Uterus (tissue), 3 donors: ENCODE measurements at regions not wholly inside any gene's neighbourhood (a gene's known extent, or its start where the extent isn't known, plus 50 kb on each side); places are given as distances from the start of the nearest gene placed in this dataset.

ENCODE experiments used
- DNase-seq, 2 donors: peaks; one replicate each; pipeline ENCODE4 v3.0.0-alpha.2; 2019 to 2020
- H3K27ac ChIP-seq, 2 donors: fragments of 200-600 bp; sonication (generic); 1 replicate in 1 of 2; 2 replicates in 1 of 2; pipeline ENCODE4 v1.5.1; 2016 to 2018
- H3K27me3 ChIP-seq, 2 donors: fragments of 200-600 bp; sonication (generic); one replicate each; pipeline ENCODE4 v1.5.1; 2018 to 2019; ENCODE audit warnings: control low read depth in 1 of 2
- H3K36me3 ChIP-seq, 2 donors: fragments of 200-600 bp; sonication (generic); one replicate each; pipeline ENCODE4 v1.5.1; 2019; ENCODE audit warnings: control low read depth in 1 of 2
- H3K4me1 ChIP-seq, 2 donors: fragments of 200-600 bp; sonication (generic); one replicate each; pipeline ENCODE4 v1.5.1; 2018 to 2019; ENCODE audit warnings: control low read depth in 1 of 2
- H3K4me3 ChIP-seq, 2 donors: fragments of 200-600 bp; sonication (generic); 1 replicate in 1 of 2; 2 replicates in 1 of 2; pipeline ENCODE4 v1.5.1; 2018 to 2019; ENCODE audit warnings: mild to moderate bottlenecking in 1 of 2
- H3K9me3 ChIP-seq, 2 donors: fragments of 200-600 bp; sonication (generic); one replicate each; pipeline ENCODE4 v1.5.1; 2019; ENCODE audit warnings: control low read depth in 1 of 2
- POLR2A ChIP-seq, 2 donors: fragments of 450-650 bp; IDR thresholded peaks; one replicate each; pipeline ENCODE4 v1.6.1; 2016; ENCODE audit warnings: antibody characterized with exemption in 2 of 2, mild to moderate bottlenecking in 1 of 2, moderate library complexity in 1 of 2
- intact Hi-C: fragments of 100-400 bp; cut with DNase I; formaldehyde crosslinking; loops from one replicate; pipeline ENCODE4 v1.15.1; 2023; ENCODE audit warnings: low total_unique reads
- TF ChIP-seq, protein P1 (sequence below), 4 experiments: fragments of 200-600 bp in 2 of 4; fragments of 450-650 bp in 2 of 4; sonication (generic) in 2 of 4; IDR thresholded peaks; one replicate each; pipeline ENCODE4 v1.5.1; 2016 to 2019; ENCODE audit warnings: antibody characterized with exemption in 4 of 4, mild to moderate bottlenecking in 2 of 4, moderate library complexity in 1 of 4
- donor health status: DM: yes; HTN: yes; CAD: no.

DNA sequence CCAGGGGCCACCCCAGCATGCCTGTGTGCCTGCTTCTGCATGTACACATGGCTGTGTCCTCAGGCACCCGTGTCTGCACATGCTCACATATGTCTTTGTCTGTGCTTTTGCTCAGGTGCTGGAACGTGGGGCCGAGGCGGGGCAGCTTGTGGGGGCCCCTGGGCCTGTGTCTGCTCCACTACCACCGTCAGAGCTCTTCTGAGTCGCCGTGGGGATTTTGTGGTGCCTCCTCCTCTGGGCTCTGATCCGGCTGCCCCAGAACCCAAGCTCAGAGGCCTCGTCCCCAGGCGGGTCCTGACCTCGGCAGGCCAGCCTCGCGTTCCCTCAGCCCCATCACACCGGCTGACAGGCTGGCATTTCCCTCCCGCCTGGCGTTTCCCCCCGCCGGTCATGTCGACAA lies 104.6 kb upstream of the ACTRT2 start:
- intact Hi-C loops: no loop called here
- no peak for DNase-seq
- TF ChIP-seq, protein P1, sequence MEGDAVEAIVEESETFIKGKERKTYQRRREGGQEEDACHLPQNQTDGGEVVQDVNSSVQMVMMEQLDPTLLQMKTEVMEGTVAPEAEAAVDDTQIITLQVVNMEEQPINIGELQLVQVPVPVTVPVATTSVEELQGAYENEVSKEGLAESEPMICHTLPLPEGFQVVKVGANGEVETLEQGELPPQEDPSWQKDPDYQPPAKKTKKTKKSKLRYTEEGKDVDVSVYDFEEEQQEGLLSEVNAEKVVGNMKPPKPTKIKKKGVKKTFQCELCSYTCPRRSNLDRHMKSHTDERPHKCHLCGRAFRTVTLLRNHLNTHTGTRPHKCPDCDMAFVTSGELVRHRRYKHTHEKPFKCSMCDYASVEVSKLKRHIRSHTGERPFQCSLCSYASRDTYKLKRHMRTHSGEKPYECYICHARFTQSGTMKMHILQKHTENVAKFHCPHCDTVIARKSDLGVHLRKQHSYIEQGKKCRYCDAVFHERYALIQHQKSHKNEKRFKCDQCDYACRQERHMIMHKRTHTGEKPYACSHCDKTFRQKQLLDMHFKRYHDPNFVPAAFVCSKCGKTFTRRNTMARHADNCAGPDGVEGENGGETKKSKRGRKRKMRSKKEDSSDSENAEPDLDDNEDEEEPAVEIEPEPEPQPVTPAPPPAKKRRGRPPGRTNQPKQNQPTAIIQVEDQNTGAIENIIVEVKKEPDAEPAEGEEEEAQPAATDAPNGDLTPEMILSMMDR (IDR thresholded peaks at IDR 0.05): no peak
- no peak for TF ChIP-seq POLR2A (IDR thresholded peaks at IDR 0.05)
- Histone ChIP-seq H3K27ac (no peak overlapping the region), H3K36me3 (no peaks in the 10 kb centered on the region), H3K9me3 (no peaks in the 10 kb centered on the region), H3K4me1 (no peaks in the 10 kb centered on the region), H3K4me3 (no peak overlapping the region), H3K27me3 (no peaks in the 10 kb centered on the region)

DNA sequence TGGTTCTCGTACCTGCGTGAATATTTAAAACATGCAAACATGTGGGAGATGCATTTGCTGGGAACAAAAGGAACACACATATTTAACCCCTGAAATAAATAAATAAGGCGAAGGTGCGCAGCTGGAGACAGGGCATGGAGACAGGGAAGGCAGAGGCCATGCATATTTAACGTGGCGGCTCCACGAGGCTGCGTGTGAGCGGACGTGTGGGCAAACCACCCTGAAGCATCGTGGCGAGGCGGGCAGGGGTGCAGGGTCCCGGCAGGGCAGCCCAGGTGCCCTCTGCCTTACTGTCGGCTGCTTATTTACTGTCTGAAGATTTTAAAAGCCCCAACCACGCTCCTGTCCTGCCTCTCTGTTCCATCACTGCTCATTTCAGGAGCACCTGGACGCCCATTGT lies 104.0 kb upstream of the ACTRT2 start:
- TF ChIP-seq, protein P1 (IDR thresholded peaks at IDR 0.05): no peak
- intact Hi-C loops: no loop called here

DNA sequence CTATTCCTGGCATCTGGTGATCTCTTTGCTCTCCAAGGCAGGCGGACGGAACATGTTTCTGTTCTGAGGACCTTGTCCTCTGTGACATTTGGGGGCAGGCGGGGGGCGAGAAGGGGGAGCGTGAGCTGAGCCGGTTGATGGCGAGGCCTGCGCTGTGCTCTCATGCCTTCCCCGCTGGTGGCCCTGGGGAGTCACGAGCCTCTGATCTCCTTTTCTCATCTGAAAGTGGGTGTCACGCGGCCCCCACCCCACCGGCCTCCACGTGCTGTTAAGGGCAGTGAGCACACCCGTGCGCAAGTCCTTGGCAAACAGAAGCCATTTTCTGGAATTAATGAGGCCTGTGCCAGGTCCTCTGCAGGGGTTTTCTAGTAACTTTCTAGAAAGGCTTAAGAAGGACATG lies 102.8 kb upstream of the ACTRT2 start:
- no peak for DNase-seq
- TF ChIP-seq, protein P1 (IDR thresholded peaks at IDR 0.05): no peak
- TF ChIP-seq POLR2A (IDR thresholded peaks at IDR 0.05): no peak
- H3K36me3 ChIP-seq: no peaks in the 10 kb centered on the region
- H3K4me3 ChIP-seq: no peak overlapping the region
- no peak overlapping the region for H3K27ac ChIP-seq
- intact Hi-C loops: no loop called here
- no peaks in the 10 kb centered on the region for H3K27me3 ChIP-seq
- H3K4me1 ChIP-seq: no peaks in the 10 kb centered on the region
- H3K9me3 ChIP-seq: no peaks in the 10 kb centered on the region

More for the DNA sequence above, 104.0 kb upstream of the ACTRT2 start:
- DNase-seq: no peak
- no peak overlapping the region for H3K4me3 ChIP-seq
- no peaks in the 10 kb centered on the region for H3K4me1 ChIP-seq
- no peaks in the 10 kb centered on the region for H3K27me3 ChIP-seq
- no peak overlapping the region for H3K27ac ChIP-seq
- no peaks in the 10 kb centered on the region for H3K9me3 ChIP-seq
- no peaks in the 10 kb centered on the region for H3K36me3 ChIP-seq

DNA sequence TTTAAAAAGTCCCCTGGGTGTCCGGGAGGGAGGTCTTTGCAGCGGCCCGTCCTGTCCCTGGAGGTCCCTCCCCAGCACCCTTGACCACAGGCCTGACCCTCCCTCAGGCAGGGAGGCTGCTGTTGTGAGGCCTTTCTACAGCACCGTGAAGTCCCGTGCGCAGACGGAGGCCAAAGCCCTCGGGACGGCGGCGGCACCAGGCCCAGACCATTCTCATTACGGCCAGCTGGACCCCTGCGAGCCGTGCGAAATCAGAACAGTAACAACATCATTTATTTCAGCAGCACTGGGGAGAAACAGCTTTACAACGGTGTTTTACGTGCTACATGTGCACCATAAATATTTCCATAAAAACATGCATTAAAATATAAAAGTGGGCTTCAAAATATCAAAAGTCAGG lies 101.4 kb upstream of the ACTRT2 start:
- Histone ChIP-seq H3K4me3 (no peak overlapping the region), H3K36me3 (no peaks in the 10 kb centered on the region), H3K27me3 (no peaks in the 10 kb centered on the region), H3K27ac (no peak overlapping the region), H3K9me3 (no peaks in the 10 kb centered on the region), H3K4me1 (no peaks in the 10 kb centered on the region)
- intact Hi-C loops: no loop called here
- no peak for TF ChIP-seq POLR2A (IDR thresholded peaks at IDR 0.05)
- TF ChIP-seq, protein P1 (IDR thresholded peaks at IDR 0.05): no peak
- no peak for DNase-seq

DNA sequence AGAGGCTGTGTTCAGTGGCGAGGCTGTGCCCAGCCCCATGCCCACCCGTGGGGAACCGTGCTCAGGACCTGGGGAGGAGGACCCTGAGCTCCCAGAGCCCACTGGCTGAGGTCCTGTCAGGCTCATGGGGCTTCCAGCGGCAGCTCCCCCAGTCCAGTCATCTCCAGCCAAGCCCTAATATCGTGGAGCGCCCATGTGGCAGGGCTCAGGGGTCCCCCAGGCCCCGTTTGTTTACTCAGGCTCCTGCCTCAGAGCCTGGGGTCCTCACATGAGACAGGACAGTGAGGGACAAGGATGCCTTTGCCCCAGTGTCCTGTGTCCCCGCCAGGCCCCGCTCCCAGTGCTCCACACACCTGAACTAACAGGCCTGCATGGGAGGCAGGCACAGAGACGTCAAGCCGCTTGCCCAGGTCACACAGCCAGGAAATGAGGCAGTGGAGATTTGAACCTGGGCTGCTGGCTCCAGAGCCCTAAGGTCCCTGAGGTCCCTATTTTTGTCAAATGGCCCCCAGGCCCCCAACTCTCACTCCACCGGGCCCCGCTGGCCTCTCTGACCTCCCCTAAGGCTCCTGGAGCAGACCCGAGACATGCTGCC lies 100.7 kb upstream of the ACTRT2 start:
- DNase-seq: no peak
- no peak overlapping the region for H3K4me3 ChIP-seq
- intact Hi-C loops: no loop called here
- no peak overlapping the region for H3K27ac ChIP-seq
- H3K36me3 ChIP-seq: no peaks in the 10 kb centered on the region
- TF ChIP-seq, protein P1 (IDR thresholded peaks at IDR 0.05): no peak
- no peak for TF ChIP-seq POLR2A (IDR thresholded peaks at IDR 0.05)
- no peaks in the 10 kb centered on the region for H3K4me1 ChIP-seq
- H3K27me3 ChIP-seq: no peaks in the 10 kb centered on the region
- H3K9me3 ChIP-seq: no peaks in the 10 kb centered on the region
